ENCODE measurements at regions not wholly inside any gene's neighbourhood (a gene's known extent, or its start where the extent isn't known, plus 50 kb on each side); places are given as distances from the start of the nearest gene placed in this dataset.

DNA sequence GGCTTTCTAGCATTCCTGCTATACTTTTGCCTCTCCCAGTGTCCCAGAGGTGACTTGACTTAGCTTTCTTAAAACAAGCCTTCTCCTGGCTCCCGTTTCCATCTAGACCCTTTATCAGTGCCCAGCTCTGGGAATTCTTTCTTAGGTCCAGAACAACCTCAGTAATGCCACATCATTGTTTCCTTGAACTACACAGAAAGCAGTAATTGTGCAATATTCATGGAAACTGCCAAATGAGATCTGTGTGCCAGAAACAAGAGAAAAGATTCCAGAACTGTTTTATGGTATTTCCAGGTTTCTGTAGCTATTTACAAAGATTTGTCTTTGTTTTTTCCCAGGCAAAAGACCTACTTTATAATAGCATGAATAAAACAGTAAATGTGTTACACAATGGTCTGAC, 391.3 kb downstream of the SLCO4C1 start:
- Mint-ChIP-seq H3K27ac (no peak overlapping the region), H3K36me3 (ENCODE audit: low read depth) (no peaks in the 10 kb centered on the region), H3K4me1 (ENCODE audit: low read depth) (no peaks in the 10 kb centered on the region), H3K27me3 (ENCODE audit: low read depth) (no peaks in the 10 kb centered on the region), H3K4me3 (no peak overlapping the region), H3K9me3 (no peaks in the 10 kb centered on the region)
- DNase-seq, result no peak
- CTCF ChIA-PET, result no interaction called here
- intact Hi-C loops (cut with micrococcal nuclease), result no loop called here

DNA sequence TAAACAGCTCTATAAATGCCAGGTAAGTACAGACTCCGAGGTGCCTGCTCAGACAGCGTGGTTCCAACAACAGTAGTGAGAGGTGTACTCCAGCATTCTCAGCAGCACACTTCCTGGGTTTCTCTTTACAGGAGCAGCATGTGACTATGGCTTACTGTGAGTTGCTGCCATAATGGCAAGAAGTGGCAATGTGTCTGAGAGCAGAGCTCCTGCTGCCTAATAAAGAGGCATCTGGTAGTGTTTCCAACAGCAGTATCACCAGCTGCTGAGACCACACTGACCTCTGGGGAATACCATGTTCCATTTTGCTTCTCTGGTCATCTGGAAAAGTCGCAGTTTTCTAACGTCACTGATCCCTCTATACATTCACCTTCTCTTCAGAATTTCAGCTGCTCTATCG, 398.2 kb downstream of the SLCO4C1 start:
- H3K27ac Mint-ChIP-seq, result no peak overlapping the region
- CTCF ChIA-PET, result no interaction called here
- no peaks in the 10 kb centered on the region for H3K9me3 Mint-ChIP-seq
- H3K4me1 Mint-ChIP-seq (ENCODE audit: low read depth), result no peaks in the 10 kb centered on the region
- no peaks in the 10 kb centered on the region for H3K27me3 Mint-ChIP-seq (ENCODE audit: low read depth)
- no peaks in the 10 kb centered on the region for H3K36me3 Mint-ChIP-seq (ENCODE audit: low read depth)
- intact Hi-C loops (cut with micrococcal nuclease), result no loop called here
- H3K4me3 Mint-ChIP-seq, result no peak overlapping the region
- DNase-seq, result no peak

DNA sequence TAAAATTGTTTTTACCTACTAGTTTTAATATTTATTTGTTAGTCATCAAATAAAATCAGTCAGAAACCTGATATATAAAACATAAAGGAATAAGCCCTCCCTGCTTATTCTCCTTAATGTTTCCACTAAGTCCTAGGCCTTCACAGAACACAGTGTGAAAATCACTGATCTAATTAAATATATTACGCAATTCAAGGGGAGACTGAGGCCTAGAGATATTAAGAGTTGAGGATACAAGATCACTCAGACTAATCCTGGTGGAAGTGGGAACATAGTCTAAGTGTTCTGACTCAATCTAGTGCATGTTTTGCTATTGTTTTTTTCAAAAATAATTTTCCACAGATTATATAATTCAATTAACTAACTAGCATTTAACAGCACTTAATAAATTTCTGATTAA, 401.1 kb downstream of the SLCO4C1 start:
- CTCF ChIA-PET, result no interaction called here
- H3K27ac Mint-ChIP-seq, result no peak overlapping the region
- H3K4me1 Mint-ChIP-seq (ENCODE audit: low read depth), result no peaks in the 10 kb centered on the region

DNA sequence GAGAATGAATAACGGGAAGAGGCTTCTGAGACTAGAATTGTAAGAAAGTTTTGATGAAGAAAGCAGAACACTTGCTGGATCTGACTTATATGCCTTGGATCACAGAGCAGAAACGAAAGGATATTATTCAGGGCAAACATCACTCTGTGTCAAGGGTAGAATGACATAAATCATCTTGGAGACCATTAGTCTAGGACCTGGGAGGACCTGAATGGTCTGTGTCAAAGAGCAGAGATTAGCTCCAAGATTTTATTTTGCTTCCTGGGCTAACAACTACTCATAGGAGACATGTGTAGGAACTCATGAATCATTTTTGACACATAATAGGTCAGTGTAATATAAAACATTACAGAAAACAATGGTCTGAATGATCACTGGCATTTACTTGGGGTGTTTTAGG, 417.9 kb downstream of the SLCO4C1 start:
- Mint-ChIP-seq H3K27me3 (ENCODE audit: low read depth) (no peaks in the 10 kb centered on the region), H3K4me1 (ENCODE audit: low read depth) (no peaks in the 10 kb centered on the region), H3K36me3 (ENCODE audit: low read depth) (no peaks in the 10 kb centered on the region)

More for the DNA sequence above, 401.1 kb downstream of the SLCO4C1 start:
- H3K9me3 Mint-ChIP-seq, result peaks cover 6% of the 10 kb centered on the region
- H3K36me3 Mint-ChIP-seq (ENCODE audit: low read depth), result no peaks in the 10 kb centered on the region
- H3K4me3 Mint-ChIP-seq, result no peak overlapping the region
- DNase-seq, result no peak
- intact Hi-C loops (cut with micrococcal nuclease), result no loop called here
- no peaks in the 10 kb centered on the region for H3K27me3 Mint-ChIP-seq (ENCODE audit: low read depth)

DNA sequence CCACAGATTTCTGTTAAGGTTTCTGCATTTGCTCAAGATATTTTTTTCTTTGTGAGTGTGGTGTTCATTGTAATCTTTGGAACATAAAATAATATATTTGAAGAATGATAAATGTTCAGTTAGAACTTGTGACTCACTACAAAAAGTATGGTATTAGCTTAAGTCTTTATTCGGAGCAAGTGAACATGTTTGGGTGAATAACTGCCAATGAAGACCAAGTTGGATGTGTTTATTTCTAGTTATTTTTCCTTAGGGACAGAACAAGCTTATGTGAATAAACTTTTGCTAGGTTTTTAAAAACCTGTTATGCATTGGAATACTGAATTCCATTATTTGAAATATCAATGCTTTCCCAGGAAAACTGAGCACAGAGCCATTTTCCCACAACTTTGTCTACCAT, 418.6 kb downstream of the SLCO4C1 start:
- Mint-ChIP-seq H3K27me3 (ENCODE audit: low read depth) (no peaks in the 10 kb centered on the region), H3K4me1 (ENCODE audit: low read depth) (no peaks in the 10 kb centered on the region), H3K4me3 (no peak overlapping the region), H3K27ac (no peak overlapping the region), H3K36me3 (ENCODE audit: low read depth) (no peaks in the 10 kb centered on the region), H3K9me3 (no peaks in the 10 kb centered on the region)
- intact Hi-C loops (cut with micrococcal nuclease), result no loop called here
- no peak for DNase-seq
- CTCF ChIA-PET, result no interaction called here

More for the DNA sequence above, 417.9 kb downstream of the SLCO4C1 start:
- no peak for DNase-seq
- intact Hi-C loops (cut with micrococcal nuclease), result no loop called here
- Mint-ChIP-seq H3K4me3 (no peak overlapping the region), H3K27ac (no peak overlapping the region), H3K9me3 (no peaks in the 10 kb centered on the region)
- CTCF ChIA-PET, result no interaction called here

DNA sequence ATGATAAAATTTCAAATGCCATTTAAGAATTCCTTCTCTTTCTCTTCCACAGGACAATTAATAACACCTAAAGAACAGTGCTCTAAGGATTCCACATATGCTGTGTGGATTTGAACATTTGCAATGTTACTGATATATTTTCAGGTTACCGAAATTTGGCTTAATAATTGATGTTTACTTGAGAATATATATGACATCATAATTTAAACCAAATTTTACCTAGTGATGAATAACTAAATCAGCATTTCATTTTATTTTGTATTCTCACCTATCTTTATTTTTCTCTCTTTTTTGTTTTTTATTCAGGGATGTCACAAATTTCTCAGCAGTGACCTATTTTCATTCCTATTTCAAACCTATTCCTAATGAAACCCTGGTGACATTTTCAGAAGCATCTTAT, 429.6 kb downstream of the SLCO4C1 start:
- intact Hi-C loops (cut with micrococcal nuclease), result no loop called here
- Mint-ChIP-seq H3K9me3 (peaks cover 8% of the 10 kb centered on the region), H3K27ac (no peak overlapping the region), H3K4me1 (ENCODE audit: low read depth) (no peaks in the 10 kb centered on the region), H3K36me3 (ENCODE audit: low read depth) (no peaks in the 10 kb centered on the region), H3K27me3 (ENCODE audit: low read depth) (no peaks in the 10 kb centered on the region), H3K4me3 (no peak overlapping the region)
- DNase-seq, result no peak
- CTCF ChIA-PET, result no interaction called here

DNA sequence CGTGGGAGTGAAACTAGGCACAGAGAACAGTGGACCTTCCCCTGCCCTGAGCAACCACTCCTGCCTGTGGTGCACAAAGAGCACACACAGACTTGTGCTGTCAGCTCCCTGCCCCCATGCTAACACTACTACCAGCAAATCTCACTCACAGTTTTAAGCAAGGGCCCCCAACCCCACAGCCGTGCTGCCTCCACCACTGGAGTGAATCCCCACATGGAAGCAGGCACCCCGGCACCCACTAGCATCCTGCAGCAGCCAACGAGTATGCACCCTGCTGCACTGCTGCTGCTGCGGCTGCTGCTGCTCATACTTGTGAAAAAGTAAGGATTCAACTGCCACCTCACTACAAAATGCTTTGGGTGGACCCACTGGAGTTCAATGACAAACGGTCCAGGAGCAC, 435.5 kb downstream of the SLCO4C1 start:
- no peaks in the 10 kb centered on the region for H3K4me1 Mint-ChIP-seq (ENCODE audit: low read depth)
- H3K9me3 Mint-ChIP-seq, result peaks cover 8% of the 10 kb centered on the region
- DNase-seq, result no peak
- CTCF ChIA-PET, result no interaction called here
- intact Hi-C loops (cut with micrococcal nuclease), result no loop called here
- no peak overlapping the region for H3K27ac Mint-ChIP-seq
- no peak overlapping the region for H3K4me3 Mint-ChIP-seq
- no peaks in the 10 kb centered on the region for H3K27me3 Mint-ChIP-seq (ENCODE audit: low read depth)
- no peaks in the 10 kb centered on the region for H3K36me3 Mint-ChIP-seq (ENCODE audit: low read depth)

DNA sequence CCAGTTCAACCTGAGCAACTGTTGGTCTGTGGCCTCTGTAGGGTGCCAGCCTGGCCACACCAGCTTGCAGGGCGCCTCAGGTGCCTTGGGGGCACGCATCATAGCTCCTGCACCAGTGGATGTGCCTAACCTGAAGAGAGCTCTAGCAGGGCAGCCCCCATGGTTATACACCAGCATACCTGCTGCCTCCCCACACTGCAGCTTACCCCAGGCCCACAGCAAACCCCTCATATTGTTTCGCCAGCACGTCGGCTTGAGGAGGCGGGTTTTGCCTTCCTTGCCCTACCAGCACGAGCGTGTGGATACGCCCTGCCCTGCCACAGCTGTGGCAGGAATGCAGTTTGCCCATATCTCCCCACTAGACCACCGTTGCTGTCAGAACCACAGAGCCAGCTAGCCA, 435.9 kb downstream of the SLCO4C1 start:
- DNase-seq, result no peak
- no peaks in the 10 kb centered on the region for H3K36me3 Mint-ChIP-seq (ENCODE audit: low read depth)
- H3K4me3 Mint-ChIP-seq, result no peak overlapping the region
- no peaks in the 10 kb centered on the region for H3K4me1 Mint-ChIP-seq (ENCODE audit: low read depth)
- CTCF ChIA-PET, result no interaction called here
- no peaks in the 10 kb centered on the region for H3K27me3 Mint-ChIP-seq (ENCODE audit: low read depth)
- peaks cover 8% of the 10 kb centered on the region for H3K9me3 Mint-ChIP-seq
- H3K27ac Mint-ChIP-seq, result no peak overlapping the region
- intact Hi-C loops (cut with micrococcal nuclease), result no loop called here

DNA sequence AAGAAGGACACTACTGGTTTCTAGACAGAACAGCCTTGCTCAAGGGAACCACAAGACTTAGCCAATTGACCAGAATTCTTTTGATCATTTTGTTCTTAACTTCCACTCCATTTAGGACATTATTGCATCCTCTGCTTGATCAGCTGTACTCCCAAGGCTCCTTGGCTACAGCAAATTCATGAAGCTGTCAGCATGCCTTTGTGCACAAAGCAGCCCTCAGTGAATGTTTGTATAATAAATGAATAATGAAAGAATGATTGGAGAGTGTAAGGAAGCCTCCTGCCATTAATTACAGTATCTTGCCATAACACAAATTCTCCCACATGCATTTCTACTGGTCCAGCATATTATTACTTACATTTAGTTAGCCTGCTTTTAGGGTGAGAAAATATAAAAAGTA, 449.6 kb downstream of the SLCO4C1 start:
- no peaks in the 10 kb centered on the region for H3K36me3 Mint-ChIP-seq (ENCODE audit: low read depth)
- H3K27me3 Mint-ChIP-seq (ENCODE audit: low read depth), result no peaks in the 10 kb centered on the region
- H3K4me3 Mint-ChIP-seq, result no peak overlapping the region
- peaks cover 6% of the 10 kb centered on the region for H3K9me3 Mint-ChIP-seq
- H3K4me1 Mint-ChIP-seq (ENCODE audit: low read depth), result no peaks in the 10 kb centered on the region
- CTCF ChIA-PET, result no interaction called here
- no peak for DNase-seq
- H3K27ac Mint-ChIP-seq, result no peak overlapping the region
- intact Hi-C loops (cut with micrococcal nuclease), result no loop called here

DNA sequence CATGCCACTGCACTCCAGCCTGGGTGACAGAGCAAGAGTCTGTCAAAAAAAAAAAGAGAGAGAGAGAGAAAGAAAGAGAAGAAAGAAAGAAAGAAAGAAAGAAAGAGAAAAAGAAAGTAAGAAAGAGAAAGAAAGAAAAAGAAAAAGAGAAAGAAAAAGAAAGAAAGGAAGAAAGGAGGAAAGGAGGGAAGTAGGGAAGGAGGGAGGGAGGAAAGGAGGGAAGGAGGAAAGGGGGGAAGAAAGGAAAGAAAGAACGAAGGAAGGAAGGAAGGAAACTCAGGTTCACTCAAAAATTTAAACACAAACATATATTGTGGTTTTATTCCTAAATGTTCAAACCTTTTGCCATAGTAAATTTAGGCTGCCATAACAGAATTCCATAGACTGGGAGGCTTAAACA, 453.0 kb downstream of the SLCO4C1 start:
- DNase-seq, result no peak
- Mint-ChIP-seq H3K4me1 (ENCODE audit: low read depth) (no peaks in the 10 kb centered on the region), H3K9me3 (peaks cover 6% of the 10 kb centered on the region), H3K27ac (no peak overlapping the region), H3K36me3 (ENCODE audit: low read depth) (no peaks in the 10 kb centered on the region), H3K27me3 (ENCODE audit: low read depth) (no peaks in the 10 kb centered on the region), H3K4me3 (no peak overlapping the region)
- intact Hi-C loops (cut with micrococcal nuclease), result no loop called here
- CTCF ChIA-PET, result no interaction called here

DNA sequence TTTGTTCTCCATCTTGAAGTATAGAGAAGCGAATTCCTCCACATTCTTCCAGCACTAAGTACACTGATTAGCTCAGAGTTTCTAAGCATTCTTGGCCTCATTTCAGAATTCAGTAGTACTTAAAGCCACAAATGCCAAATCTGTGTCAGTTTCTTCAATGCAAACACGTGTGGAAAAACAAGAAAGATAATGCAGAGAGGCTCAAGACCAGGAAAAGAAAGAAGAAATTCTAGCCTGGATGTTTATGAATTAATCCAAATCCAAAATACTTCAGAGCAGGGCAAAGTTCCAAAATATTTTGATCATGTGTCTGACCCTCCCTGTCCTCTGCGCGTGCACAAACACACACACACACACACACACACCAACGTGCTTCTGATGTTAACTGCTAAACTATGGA, 457.6 kb downstream of the SLCO4C1 start:
- Mint-ChIP-seq H3K4me1 (ENCODE audit: low read depth) (no peaks in the 10 kb centered on the region), H3K4me3 (no peak overlapping the region), H3K9me3 (peaks cover 2% of the 10 kb centered on the region), H3K27ac (no peak overlapping the region), H3K27me3 (ENCODE audit: low read depth) (no peaks in the 10 kb centered on the region), H3K36me3 (ENCODE audit: low read depth) (no peaks in the 10 kb centered on the region)
- intact Hi-C loops (cut with micrococcal nuclease), result no loop called here
- CTCF ChIA-PET, result no interaction called here
- DNase-seq, result no peak

DNA sequence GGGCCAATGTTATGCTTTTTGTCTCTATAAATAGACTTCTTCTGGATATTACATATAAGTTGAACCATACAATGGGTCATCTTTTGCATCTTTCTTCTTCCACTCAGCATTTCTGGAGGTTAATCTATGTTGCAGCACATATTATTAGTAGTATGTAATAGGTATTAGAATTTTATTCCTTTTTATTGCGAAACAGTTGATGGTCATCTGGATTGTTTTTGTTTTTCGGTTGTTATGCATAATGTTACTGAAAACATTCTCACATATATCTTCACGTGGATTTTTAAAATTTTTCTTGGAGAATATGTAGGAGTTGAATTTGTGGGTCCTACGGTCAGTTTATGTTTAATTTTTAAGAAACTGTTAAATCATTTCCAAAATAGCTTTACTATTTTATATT, 466.8 kb downstream of the SLCO4C1 start:
- no peak for DNase-seq
- H3K4me3 Mint-ChIP-seq, result no peak overlapping the region
- CTCF ChIA-PET, result no interaction called here
- no peaks in the 10 kb centered on the region for H3K27me3 Mint-ChIP-seq (ENCODE audit: low read depth)
- H3K36me3 Mint-ChIP-seq (ENCODE audit: low read depth), result no peaks in the 10 kb centered on the region
- H3K27ac Mint-ChIP-seq, result no peak overlapping the region
- H3K9me3 Mint-ChIP-seq, result peaks cover 13% of the 10 kb centered on the region
- H3K4me1 Mint-ChIP-seq (ENCODE audit: low read depth), result no peaks in the 10 kb centered on the region
- intact Hi-C loops (cut with micrococcal nuclease), result no loop called here

DNA sequence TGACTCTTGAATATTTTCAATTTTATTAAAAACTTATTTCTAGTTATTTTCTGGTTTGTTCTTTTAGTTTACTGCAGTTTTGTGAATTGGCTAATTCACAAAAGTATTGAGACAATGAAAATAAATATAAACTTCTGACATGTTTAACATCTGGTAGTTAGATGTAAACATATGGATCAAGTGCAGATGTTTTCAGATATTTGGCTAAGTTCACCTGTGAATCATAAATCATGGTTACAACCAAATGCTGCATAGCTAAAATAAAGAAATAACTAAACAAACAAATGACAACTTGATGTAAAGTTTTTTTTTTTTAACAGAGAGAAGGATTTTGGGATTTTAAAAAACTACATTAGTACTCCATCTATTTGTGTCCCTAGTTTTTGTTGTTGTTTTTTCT, 484.6 kb downstream of the SLCO4C1 start:
- CTCF ChIA-PET, result no interaction called here
- peaks cover 1% of the 10 kb centered on the region for H3K9me3 Mint-ChIP-seq
- no peaks in the 10 kb centered on the region for H3K27me3 Mint-ChIP-seq (ENCODE audit: low read depth)
- H3K4me3 Mint-ChIP-seq, result no peak overlapping the region
- intact Hi-C loops (cut with micrococcal nuclease), result no loop called here
- no peaks in the 10 kb centered on the region for H3K4me1 Mint-ChIP-seq (ENCODE audit: low read depth)
- H3K36me3 Mint-ChIP-seq (ENCODE audit: low read depth), result no peaks in the 10 kb centered on the region
- no peak overlapping the region for H3K27ac Mint-ChIP-seq
- DNase-seq, result no peak

DNA sequence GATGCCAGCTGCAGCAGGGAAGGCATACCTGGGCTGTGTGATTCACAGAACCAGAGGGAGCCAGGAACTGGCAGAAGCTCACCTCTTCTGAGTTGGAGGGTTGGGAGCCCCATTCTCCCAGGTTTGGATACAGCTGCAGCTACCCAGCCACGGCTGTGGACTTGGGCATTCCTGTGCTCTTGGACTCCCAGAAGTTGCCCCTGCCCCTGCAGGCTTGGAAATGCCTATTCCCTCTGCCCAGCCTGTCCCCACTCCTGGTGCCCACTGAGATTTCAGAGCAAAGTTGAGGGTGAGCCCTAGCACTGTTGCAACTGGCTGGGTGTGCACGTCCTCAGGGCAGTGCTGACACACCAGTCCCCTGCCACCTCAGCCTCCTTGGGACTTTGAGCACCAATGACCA, 489.7 kb downstream of the SLCO4C1 start:
- intact Hi-C loops (cut with micrococcal nuclease), result no loop called here
- Mint-ChIP-seq H3K9me3 (peaks cover 1% of the 10 kb centered on the region), H3K27ac (no peak overlapping the region), H3K27me3 (ENCODE audit: low read depth) (no peaks in the 10 kb centered on the region), H3K4me3 (no peak overlapping the region), H3K36me3 (ENCODE audit: low read depth) (no peaks in the 10 kb centered on the region), H3K4me1 (ENCODE audit: low read depth) (no peaks in the 10 kb centered on the region)
- no peak for DNase-seq
- CTCF ChIA-PET, result no interaction called here

All from activated naive CD4-positive, alpha-beta T cell treated with anti-CD3 and anti-CD28 coated beads for 36 hours (primary cell).